HCT116 (cell line): ENCODE measurements at regions not wholly inside any gene's neighbourhood (a gene's known extent, or its start where the extent isn't known, plus 50 kb on each side); places are given as distances from the start of the nearest gene placed in this dataset.

ENCODE experiments used
- ATAC-seq: fragments of 200-7000 bp; cut with Tn5 transposase; 2 replicates; pipeline ENCODE4 v1.9.1; 2020; ENCODE audit warnings: mild to moderate bottlenecking, moderate library complexity
- BruUV-seq: library from RNA; stranded (reverse); fragments of 400-500 nt; replicated peaks from 2 replicates; lab custom pipeline; 2021; lab: Mats Ljungman, UMichigan
- CTCF ChIA-PET: fragments of 300-600 bp; sonication (Branson Sonifier 250); formaldehyde crosslinking; loops from one replicate; lab custom pipeline; 2021; ENCODE audit warnings: antibody characterized with exemption; lab: Charles Lee
- POLR2A ChIA-PET: fragments of 300-600, 350-600 bp; sonication (Branson Sonifier 250); formaldehyde crosslinking; loops from one replicate; lab custom pipeline; 2021; ENCODE audit warnings: antibody characterized with exemption; lab: Charles Lee
- RAD21 ChIA-PET, 2 experiments: fragments of 300-600 bp; sonication (Branson Sonifier 250); formaldehyde crosslinking; loops; one replicate each; lab custom pipeline; 2023; ENCODE audit warnings: low total read pairs in 2 of 2; ENCODE audit not compliant: uncharacterized antibody in 2 of 2, unreplicated experiment in 2 of 2, low non-redundant PET in 1 of 2; lab: Charles Lee
- DNase-seq: peaks from one replicate; pipeline ENCODE4 v3.0.0-alpha.2; 2010; ENCODE audit warnings: low read depth, low spot score
- H2AFZ ChIP-seq: fragments of 200-600 bp; shearing (Covaris generic), sonication (generic); 2 replicates; pipeline ENCODE4 v1.6.1; 2017; ENCODE audit warnings: low read depth, mixed run types, mixed read lengths, antibody characterized with exemption, low read length; ENCODE audit not compliant: poor library complexity, severe bottlenecking
- H3K27ac ChIP-seq: 2 replicates; pipeline ENCODE4 v1.5.1; 2012; ENCODE audit warnings: low read depth, low read length
- H3K27me3 ChIP-seq: fragments of 200-600 bp; sonication (generic); 2 replicates; pipeline ENCODE4 v1.6.1; 2016; ENCODE audit warnings: mixed run types, low read length, mixed read lengths; ENCODE audit not compliant: insufficient read depth
- H3K36me3 ChIP-seq, 2 experiments: fragments of 200-500 bp in 1 of 2; fragments of 200-600 bp in 1 of 2; sonication (Bioruptor generic) in 1 of 2; sonication (generic) in 1 of 2; 2 replicates each; pipeline versions ENCODE4 v1.5.1 to v1.6.1; 2014 to 2016; ENCODE audit warnings: low read length in 2 of 2, inconsistent platforms in 1 of 2, mixed read lengths in 1 of 2, mixed run types in 1 of 2; ENCODE audit not compliant: insufficient read depth in 2 of 2, control insufficient read depth in 1 of 2
- H3K4me1 ChIP-seq, 2 experiments: fragments of 200-600 bp in 1 of 2; sonication (generic) in 1 of 2; 2 replicates each; pipeline versions ENCODE4 v1.5.1 to v1.6.1; 2012 to 2017; ENCODE audit warnings: low read length in 2 of 2, inconsistent platforms in 1 of 2, mild to moderate bottlenecking in 1 of 2, mixed read lengths in 1 of 2, mixed run types in 1 of 2, moderate library complexity in 1 of 2; ENCODE audit not compliant: insufficient read depth in 2 of 2, control insufficient read depth in 1 of 2
- H3K4me2 ChIP-seq: fragments of 200-600 bp; sonication (generic); 2 replicates; pipeline ENCODE4 v1.6.1; 2017; ENCODE audit warnings: mixed run types, low read length, mixed read lengths
- H3K4me3 ChIP-seq, 2 experiments: fragments of 200-600 bp in 1 of 2; sonication (generic) in 1 of 2; replicated peaks in 1 of 2; 2 replicates each; pipeline ENCODE4 v1.5.1; 2011 to 2016; ENCODE audit warnings: low read length in 2 of 2, control low read depth in 1 of 2, low read depth in 1 of 2, mild to moderate bottlenecking in 1 of 2, mixed read lengths in 1 of 2, mixed run types in 1 of 2
- H3K79me2 ChIP-seq: fragments of 200-600 bp; sonication (generic); 2 replicates; pipeline ENCODE4 v1.6.1; 2017; ENCODE audit warnings: mild to moderate bottlenecking, mixed run types, low read length, moderate library complexity, mixed read lengths; ENCODE audit not compliant: insufficient read depth
- H3K9ac ChIP-seq: fragments of 200-600 bp; sonication (generic); 2 replicates; pipeline ENCODE4 v1.6.1; 2016; ENCODE audit warnings: low read length, mixed read lengths
- H3K9me2 ChIP-seq: fragments of 200-600 bp; sonication (generic), shearing (Covaris generic); 2 replicates; pipeline ENCODE4 v1.6.1; 2017; ENCODE audit warnings: mixed run types, mild to moderate bottlenecking, moderate library complexity; ENCODE audit not compliant: insufficient read depth
- H3K9me3 ChIP-seq, 2 experiments: fragments of 200-500 bp in 1 of 2; fragments of 200-600 bp in 1 of 2; sonication (Bioruptor generic) in 1 of 2; sonication (generic) in 1 of 2; 2 replicates each; pipeline ENCODE4 v1.6.1; 2014 to 2017; ENCODE audit warnings: low read length in 2 of 2, mixed read lengths in 2 of 2, inconsistent platforms in 1 of 2, low read depth in 1 of 2, mild to moderate bottlenecking in 1 of 2, mixed run types in 1 of 2, moderate library complexity in 1 of 2; ENCODE audit not compliant: control insufficient read depth in 1 of 2, insufficient read depth in 1 of 2
- H4K20me1 ChIP-seq: fragments of 200-600 bp; sonication (generic), shearing (Covaris generic); 2 replicates; pipeline ENCODE4 v1.6.1; 2017; ENCODE audit warnings: mixed run types, mild to moderate bottlenecking, moderate library complexity; ENCODE audit not compliant: insufficient read depth
- ATF3 ChIP-seq: IDR thresholded peaks from 2 replicates; pipeline ENCODE4 v1.6.1; 2012
- CBX3 ChIP-seq: IDR thresholded peaks from 2 replicates; pipeline ENCODE4 v1.6.1; 2012; ENCODE audit warnings: low read depth
- CEBPB ChIP-seq: IDR thresholded peaks from 2 replicates; pipeline ENCODE4 v1.6.1; 2012; ENCODE audit warnings: low read depth
- CTCF ChIP-seq, 3 experiments: fragments of 200-600 bp in 1 of 3; sonication (generic) in 1 of 3; IDR thresholded peaks in 2 of 3; conservative IDR thresholded peaks in 1 of 3; 2 replicates each; pipeline ENCODE4 v1.5.1; 2012 to 2017; ENCODE audit warnings: low read depth in 2 of 3, low read length in 2 of 3, antibody characterized with exemption in 1 of 3, borderline replicate concordance in 1 of 3, control low read depth in 1 of 3, mild to moderate bottlenecking in 1 of 3, mixed read lengths in 1 of 3, mixed run types in 1 of 3, moderate library complexity in 1 of 3; ENCODE audit not compliant: insufficient read depth in 1 of 3
- EZH2 ChIP-seq: fragments of 200-600 bp; sonication (generic); IDR thresholded peaks from 2 replicates; pipeline ENCODE4 v1.6.1; 2017; ENCODE audit warnings: antibody characterized with exemption, mixed run types
- EZH2phosphoT487 ChIP-seq: fragments of 200-600 bp; IDR thresholded peaks from 2 replicates; pipeline ENCODE4 v1.6.1; 2018; ENCODE audit warnings: antibody characterized with exemption, borderline replicate concordance
- JUND ChIP-seq: IDR thresholded peaks from 2 replicates; pipeline ENCODE4 v1.6.1; 2012
- MAX ChIP-seq: IDR thresholded peaks from 2 replicates; pipeline ENCODE4 v1.6.1; 2012
- POLR2A ChIP-seq: IDR thresholded peaks from 2 replicates; pipeline ENCODE4 v1.7.0; 2011; ENCODE audit warnings: borderline replicate concordance; ENCODE audit not compliant: insufficient read depth, insufficient read length; ENCODE audit errors: extremely low read depth
- POLR2AphosphoS5 ChIP-seq: IDR thresholded peaks from 2 replicates; pipeline ENCODE4 v1.6.1; 2011; ENCODE audit warnings: mild to moderate bottlenecking, low read depth, low read length, moderate library complexity
- RAD21 ChIP-seq: IDR thresholded peaks from 2 replicates; pipeline ENCODE4 v1.6.1; 2012; ENCODE audit warnings: low read depth, mild to moderate bottlenecking
- SIN3A ChIP-seq: IDR thresholded peaks from 2 replicates; pipeline ENCODE4 v1.6.1; 2012; ENCODE audit warnings: low read depth
- SP1 ChIP-seq: IDR thresholded peaks from 2 replicates; pipeline ENCODE4 v1.6.1; 2012; ENCODE audit warnings: low read depth
- SRF ChIP-seq: IDR thresholded peaks from 2 replicates; pipeline ENCODE4 v1.6.1; 2012; ENCODE audit warnings: low read depth
- TCF7L2 ChIP-seq: IDR thresholded peaks from 2 replicates; pipeline ENCODE4 v1.7.0; 2011; ENCODE audit warnings: borderline replicate concordance, inconsistent platforms; ENCODE audit not compliant: insufficient read depth, insufficient read length; ENCODE audit errors: extremely low read depth
- YY1 ChIP-seq: IDR thresholded peaks from 2 replicates; pipeline ENCODE4 v1.6.1; 2011; ENCODE audit warnings: low read length, low read depth, moderate library complexity, mild to moderate bottlenecking; ENCODE audit not compliant: insufficient replicate concordance; ENCODE audit errors: extremely low read depth
- ZBTB33 ChIP-seq: IDR thresholded peaks from 2 replicates; pipeline ENCODE4 v1.6.1; 2011; ENCODE audit warnings: mild to moderate bottlenecking, low read length, moderate library complexity; ENCODE audit not compliant: insufficient replicate concordance; ENCODE audit errors: extremely low read depth
- intact Hi-C: fragments of 100-400 bp; cut with micrococcal nuclease; formaldehyde crosslinking; loops from 2 replicates; pipeline ENCODE4 v1.10.0; 2022

- Histone ChIP-seq H3K4me1 (no peaks in the 10 kb centered on the region; a peak in 1 of 4 replicates), H3K36me3 (no peaks in the 10 kb centered on the region), H3K27me3 (no peaks in the 10 kb centered on the region), H3K9me3 (no peaks in the 10 kb centered on the region), H3K9me2 (no peaks in the 10 kb centered on the region), H3K4me2 (no peak overlapping the region), H3K9ac (no peak overlapping the region), H3K4me3 (no peak overlapping the region), H3K27ac (no peak overlapping the region), H3K79me2 (no peaks in the 10 kb centered on the region), H2AFZ (no peak overlapping the region), H4K20me1 (no peaks in the 10 kb centered on the region)
- POLR2A ChIA-PET: no interaction called here
- no peak for DNase-seq
- no TSS peak for BruUV-seq
- RAD21 ChIA-PET: no interaction called here
- intact Hi-C loops: no loop called here
- TF ChIP-seq JUND (no peak), YY1 (no peak), EZH2 (no peak), SP1 (no peak), CEBPB (no peak), POLR2AphosphoS5 (no peak), CBX3 (no peak), SIN3A (no peak), ZBTB33 (no peak), POLR2A (no peak), SRF (no peak), RAD21 (no peak), CTCF (IDR thresholded peaks at IDR 0.05 in 2 of 3, conservative IDR thresholded peaks at IDR 0.05 in 1 of 3; ENCODE audit: borderline replicate concordance in 1 of 3, insufficient read depth in 1 of 3, low read depth in 2 of 3, low read length in 2 of 3) (no peak), MAX (no peak), ATF3 (no peak), EZH2phosphoT487 (no peak), TCF7L2 (no peak)
- ATAC-seq: no peak
- CTCF ChIA-PET: no interaction called here
These were observed 125.2 kb downstream of the POU4F1 start for GRCh38 chr13:78478183-78478582.
